K562 (cell line): ENCODE measurements at regions not wholly inside any gene's neighbourhood (a gene's known extent, or its start where the extent isn't known, plus 50 kb on each side); places are given as distances from the start of the nearest gene placed in this dataset.

Experiments used
- CEBPB ChIP-seq: fragments of 450-650 bp; IDR thresholded peaks from 2 replicates; pipeline ENCODE4 v1.6.1; 2016; ENCODE audit warnings: missing genetic modification characterization, missing compliant biosample characterization
- CHD7 ChIP-seq: fragments of 200-600 bp; sonication (generic); IDR thresholded peaks from one replicate; pipeline ENCODE4 v1.6.1; 2012; ENCODE audit warnings: mild to moderate bottlenecking, low read depth, low read length, inconsistent platforms
- MCM7 ChIP-seq, 2 experiments: fragments of 450-650 bp; IDR thresholded peaks; 2 replicates each; pipeline ENCODE4 v1.6.1; 2016 to 2018
- USF2 ChIP-seq: sonication (generic); formaldehyde crosslinking; IDR thresholded peaks from 2 replicates; pipeline ENCODE4 v1.5.0; 2020; ENCODE audit warnings: missing genetic modification reagents
- ZNF280B ChIP-seq: fragments of 250-450 bp; sonication (Bioruptor Pico); IDR thresholded peaks from 2 replicates; pipeline ENCODE4 v1.5.1; 2021; ENCODE audit warnings: mild to moderate bottlenecking
- ZNF699 ChIP-seq: fragments of 250-450 bp; sonication (Bioruptor Pico); IDR thresholded peaks from 2 replicates; pipeline ENCODE4 v1.8.0; 2021; ENCODE audit warnings: mild to moderate bottlenecking, moderate library complexity; ENCODE audit not compliant: insufficient replicate concordance

- TF ChIP-seq CHD7: no peak
- TF ChIP-seq CEBPB (tag): no peak
- no peak for TF ChIP-seq ZNF280B (CRISPR knock-in tag)
- TF ChIP-seq ZNF699 (CRISPR knock-in tag): no peak
- TF ChIP-seq MCM7 (IDR thresholded peaks at IDR 0.05): no peak
- no peak for TF ChIP-seq USF2
Measured at GRCh38 chr13:55483626-55484158, 1657.0 kb upstream of the PRR20A start (continued).
